Stomach smooth muscle (tissue), 2 donors: ENCODE measurements at regions not wholly inside any gene's neighbourhood (a gene's known extent, or its start where the extent isn't known, plus 50 kb on each side); places are given as distances from the start of the nearest gene placed in this dataset.
"Not testable (repeated sequence)": the region's sequence is repeated elsewhere in the genome, so short reads cannot be mapped to it uniquely, and the experiment has no call there.

Experiments used
- H3K27ac ChIP-seq: one replicate; pipeline ENCODE4 v1.7.0; 2013; ENCODE audit warnings: mild to moderate bottlenecking, low read length, inconsistent platforms
- H3K27me3 ChIP-seq, 2 donors: one replicate each; pipeline ENCODE4 v1.7.0; 2013; ENCODE audit warnings: low read length in 2 of 2; ENCODE audit not compliant: insufficient read depth in 2 of 2, control insufficient read depth in 1 of 2
- H3K36me3 ChIP-seq, 2 donors: one replicate each; pipeline ENCODE4 v1.7.0; 2013; ENCODE audit warnings: low read length in 2 of 2; ENCODE audit not compliant: control insufficient read depth in 2 of 2, insufficient read depth in 2 of 2
- H3K4me1 ChIP-seq: one replicate; pipeline ENCODE4 v1.7.0; 2013; ENCODE audit warnings: low read length; ENCODE audit not compliant: control insufficient read depth, insufficient read depth
- H3K4me3 ChIP-seq, 2 donors: one replicate each; pipeline ENCODE4 v1.7.0; 2013; ENCODE audit warnings: low read length in 2 of 2
- H3K9ac ChIP-seq, 2 donors: one replicate each; pipeline ENCODE4 v1.7.0; 2013; ENCODE audit warnings: low read length in 2 of 2, mild to moderate bottlenecking in 1 of 2
- H3K9me3 ChIP-seq, 2 donors: one replicate each; pipeline ENCODE4 v1.7.0; 2013; ENCODE audit warnings: low read length in 2 of 2; ENCODE audit not compliant: control insufficient read depth in 2 of 2
- donor health status: healthy.
- donor health status: Pancreatic carcinoma.

GRCh38 chr6:98395610-98396166, 438.7 kb upstream of the POU3F2 start:
- no peak overlapping the region for H3K9ac ChIP-seq
- H3K4me3 ChIP-seq: no peak overlapping the region
- no peak overlapping the region for H3K27ac ChIP-seq
- no peaks in the 10 kb centered on the region for H3K4me1 ChIP-seq
- H3K9me3 ChIP-seq: no peaks in the 10 kb centered on the region
- H3K36me3 ChIP-seq: no peaks in the 10 kb centered on the region
- no peaks in the 10 kb centered on the region for H3K27me3 ChIP-seq

- H3K27ac ChIP-seq: no peak overlapping the region
- no peaks in the 10 kb centered on the region for H3K27me3 ChIP-seq
- H3K4me1 ChIP-seq: no peaks in the 10 kb centered on the region
- H3K9ac ChIP-seq: no peak overlapping the region
- no peaks in the 10 kb centered on the region for H3K36me3 ChIP-seq
- H3K9me3 ChIP-seq: no peaks in the 10 kb centered on the region
- H3K4me3 ChIP-seq: no peak overlapping the region
These were observed 418.3 kb upstream of the POU3F2 start for GRCh38 chr6:98416027-98416426.

GRCh38 chr6:98416497-98417158, 417.7 kb upstream of the POU3F2 start:
- H3K9ac ChIP-seq, H3K36me3 ChIP-seq, H3K27me3 ChIP-seq, H3K4me1 ChIP-seq, H3K9me3 ChIP-seq, H3K27ac ChIP-seq, H3K4me3 ChIP-seq: not testable (repeated sequence)

GRCh38 chr6:98433325-98434056, 400.9 kb upstream of the POU3F2 start:
- Histone ChIP-seq H3K4me1 (no peaks in the 10 kb centered on the region), H3K4me3 (no peak overlapping the region), H3K27ac (no peak overlapping the region), H3K36me3 (no peaks in the 10 kb centered on the region), H3K9me3 (peaks cover 0 to 3% of the 10 kb centered on the region in 2 donors), H3K9ac (no peak overlapping the region), H3K27me3 (no peaks in the 10 kb centered on the region)

GRCh38 chr6:98443633-98444032, 390.7 kb upstream of the POU3F2 start:
- H3K36me3 ChIP-seq: no peaks in the 10 kb centered on the region
- H3K9me3 ChIP-seq: no peaks in the 10 kb centered on the region
- H3K4me1 ChIP-seq: no peaks in the 10 kb centered on the region
- H3K27ac ChIP-seq: no peak overlapping the region
- H3K27me3 ChIP-seq: no peaks in the 10 kb centered on the region
- H3K4me3 ChIP-seq: no peak overlapping the region
- no peak overlapping the region for H3K9ac ChIP-seq

GRCh38 chr6:98452685-98453084, 381.7 kb upstream of the POU3F2 start:
- Histone ChIP-seq H3K27ac (no peak overlapping the region), H3K36me3 (no peaks in the 10 kb centered on the region), H3K4me3 (no peak overlapping the region), H3K27me3 (no peaks in the 10 kb centered on the region), H3K9me3 (no peaks in the 10 kb centered on the region), H3K9ac (no peak overlapping the region), H3K4me1 (no peaks in the 10 kb centered on the region)

GRCh38 chr6:98454809-98455322, 379.5 kb upstream of the POU3F2 start:
- H3K9ac ChIP-seq: no peak overlapping the region
- H3K9me3 ChIP-seq: no peaks in the 10 kb centered on the region
- H3K27me3 ChIP-seq: no peaks in the 10 kb centered on the region
- H3K4me3 ChIP-seq: no peak overlapping the region
- no peaks in the 10 kb centered on the region for H3K4me1 ChIP-seq
- H3K36me3 ChIP-seq: no peaks in the 10 kb centered on the region
- H3K27ac ChIP-seq: no peak overlapping the region

GRCh38 chr6:98458708-98459107, 375.7 kb upstream of the POU3F2 start:
- Histone ChIP-seq H3K9ac (no peak overlapping the region), H3K4me3 (no peak overlapping the region), H3K4me1 (no peaks in the 10 kb centered on the region), H3K9me3 (no peaks in the 10 kb centered on the region), H3K27me3 (no peaks in the 10 kb centered on the region), H3K36me3 (no peaks in the 10 kb centered on the region), H3K27ac (no peak overlapping the region)

- Histone ChIP-seq H3K4me3 (no peak overlapping the region), H3K9ac (no peak overlapping the region), H3K27me3 (no peaks in the 10 kb centered on the region), H3K9me3 (no peaks in the 10 kb centered on the region), H3K4me1 (no peaks in the 10 kb centered on the region), H3K36me3 (no peaks in the 10 kb centered on the region), H3K27ac (no peak overlapping the region)
These were observed 371.1 kb upstream of the POU3F2 start for GRCh38 chr6:98463038-98464000.

GRCh38 chr6:98467091-98467490, 367.3 kb upstream of the POU3F2 start:
- Histone ChIP-seq H3K4me3 (no peak overlapping the region), H3K4me1 (no peaks in the 10 kb centered on the region), H3K9me3 (no peaks in the 10 kb centered on the region), H3K36me3 (no peaks in the 10 kb centered on the region), H3K27me3 (no peaks in the 10 kb centered on the region), H3K27ac (no peak overlapping the region), H3K9ac (no peak overlapping the region)
